ENCODE measurements at regions not wholly inside any gene's neighbourhood (a gene's known extent, or its start where the extent isn't known, plus 50 kb on each side); places are given as distances from the start of the nearest gene placed in this dataset.

GRCh38 chr12:98379106-98379505 is 136.3 kb upstream of the TMPO start:
- no peaks in the 10 kb centered on the region for H3K36me3 ChIP-seq (ENCODE audit: control insufficient read depth, insufficient read depth, low read length)
- H3K27me3 ChIP-seq (replicated peaks; ENCODE audit: control insufficient read depth, insufficient read depth, low read length), result no peaks in the 10 kb centered on the region; the same call in 1 of the 2 replicates
- no peak for TF ChIP-seq CTCF (IDR thresholded peaks at IDR 0.05; ENCODE audit: insufficient read depth, low read length, poor library complexity, severe bottlenecking)
- no peak overlapping the region for H3K4me3 ChIP-seq (replicated peaks; ENCODE audit: low read depth, low read length)
- no peak for DNase-seq (ENCODE audit: extremely low read depth, insufficient read length)

GRCh38 chr12:98385641-98386040 is 129.7 kb upstream of the TMPO start:
- Histone ChIP-seq H3K4me3 (replicated peaks; ENCODE audit: low read depth, low read length) (no peak overlapping the region), H3K27me3 (replicated peaks; ENCODE audit: control insufficient read depth, insufficient read depth, low read length) (peaks cover 2% of the 10 kb centered on the region), H3K36me3 (ENCODE audit: control insufficient read depth, insufficient read depth, low read length) (no peaks in the 10 kb centered on the region)
- DNase-seq (ENCODE audit: extremely low read depth, insufficient read length), result no peak
- TF ChIP-seq CTCF (IDR thresholded peaks at IDR 0.05; ENCODE audit: insufficient read depth, low read length, poor library complexity, severe bottlenecking), result no peak

- no peaks in the 10 kb centered on the region for H3K36me3 ChIP-seq (ENCODE audit: control insufficient read depth, insufficient read depth, low read length)
- H3K4me3 ChIP-seq (replicated peaks; ENCODE audit: low read depth, low read length), result no peak overlapping the region
- TF ChIP-seq CTCF (IDR thresholded peaks at IDR 0.05; ENCODE audit: insufficient read depth, low read length, poor library complexity, severe bottlenecking), result no peak
- DNase-seq (ENCODE audit: extremely low read depth, insufficient read length), result no peak
- H3K27me3 ChIP-seq (replicated peaks; ENCODE audit: control insufficient read depth, insufficient read depth, low read length), result peaks cover 2% of the 10 kb centered on the region
These were observed 127.9 kb upstream of the TMPO start for GRCh38 chr12:98387444-98387843.

- Histone ChIP-seq H3K36me3 (ENCODE audit: control insufficient read depth, insufficient read depth, low read length) (no peaks in the 10 kb centered on the region), H3K27me3 (replicated peaks; ENCODE audit: control insufficient read depth, insufficient read depth, low read length) (peaks cover 2% of the 10 kb centered on the region), H3K4me3 (replicated peaks; ENCODE audit: low read depth, low read length) (no peak overlapping the region)
- no peak for DNase-seq (ENCODE audit: extremely low read depth, insufficient read length)
- TF ChIP-seq CTCF (IDR thresholded peaks at IDR 0.05; ENCODE audit: insufficient read depth, low read length, poor library complexity, severe bottlenecking), result no peak
These were observed 127.3 kb upstream of the TMPO start for GRCh38 chr12:98388126-98388525.

GRCh38 chr12:98389593-98389992 is 125.8 kb upstream of the TMPO start:
- no peak overlapping the region for H3K4me3 ChIP-seq (replicated peaks; ENCODE audit: low read depth, low read length)
- no peak for DNase-seq (ENCODE audit: extremely low read depth, insufficient read length)
- H3K27me3 ChIP-seq (replicated peaks; ENCODE audit: control insufficient read depth, insufficient read depth, low read length), result peaks cover 2% of the 10 kb centered on the region
- TF ChIP-seq CTCF (IDR thresholded peaks at IDR 0.05; ENCODE audit: insufficient read depth, low read length, poor library complexity, severe bottlenecking), result no peak
- no peaks in the 10 kb centered on the region for H3K36me3 ChIP-seq (ENCODE audit: control insufficient read depth, insufficient read depth, low read length)
